ENCODE measurements at regions not wholly inside any gene's neighbourhood (a gene's known extent, or its start where the extent isn't known, plus 50 kb on each side); places are given as distances from the start of the nearest gene placed in this dataset.

DNA sequence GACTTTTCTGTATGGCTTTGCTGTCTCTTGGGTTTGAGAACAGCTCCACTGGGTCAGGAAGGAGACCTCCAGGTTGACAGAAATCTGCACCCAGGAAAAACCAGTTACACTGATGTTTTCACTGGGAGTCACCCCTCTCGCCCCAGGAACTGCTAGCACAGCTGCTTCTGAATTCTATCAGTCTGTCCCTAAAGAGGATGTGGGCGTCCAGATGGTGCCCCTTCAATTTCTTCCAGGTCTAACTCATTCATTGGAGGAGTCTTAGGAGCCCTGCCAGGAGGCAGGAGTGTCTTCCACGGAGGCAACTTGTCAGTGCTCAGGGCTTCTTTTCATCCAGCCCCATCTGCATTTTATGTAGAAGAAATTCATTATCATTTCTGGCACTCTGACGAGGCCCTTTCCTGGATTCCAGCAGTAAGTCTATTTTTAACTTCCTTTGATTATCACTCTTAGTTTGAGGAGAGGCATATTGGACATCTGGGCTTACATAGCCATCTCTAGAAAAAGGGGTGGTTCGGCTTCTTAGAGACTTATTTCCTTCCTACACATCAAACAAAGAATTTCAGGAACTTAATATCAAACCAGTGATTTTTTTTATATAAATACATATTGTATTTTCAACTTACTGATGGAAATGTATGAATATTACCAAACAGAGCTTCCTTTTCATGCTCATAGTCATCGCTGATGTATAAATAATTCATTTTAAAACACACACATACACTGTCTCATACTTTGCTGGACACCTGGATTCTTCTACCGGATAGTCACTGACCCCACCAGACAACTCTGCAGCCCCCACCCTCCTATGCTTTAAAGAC lies 148.8 kb downstream of the IRX2 start:
- TF ChIP-seq, protein P1, sequence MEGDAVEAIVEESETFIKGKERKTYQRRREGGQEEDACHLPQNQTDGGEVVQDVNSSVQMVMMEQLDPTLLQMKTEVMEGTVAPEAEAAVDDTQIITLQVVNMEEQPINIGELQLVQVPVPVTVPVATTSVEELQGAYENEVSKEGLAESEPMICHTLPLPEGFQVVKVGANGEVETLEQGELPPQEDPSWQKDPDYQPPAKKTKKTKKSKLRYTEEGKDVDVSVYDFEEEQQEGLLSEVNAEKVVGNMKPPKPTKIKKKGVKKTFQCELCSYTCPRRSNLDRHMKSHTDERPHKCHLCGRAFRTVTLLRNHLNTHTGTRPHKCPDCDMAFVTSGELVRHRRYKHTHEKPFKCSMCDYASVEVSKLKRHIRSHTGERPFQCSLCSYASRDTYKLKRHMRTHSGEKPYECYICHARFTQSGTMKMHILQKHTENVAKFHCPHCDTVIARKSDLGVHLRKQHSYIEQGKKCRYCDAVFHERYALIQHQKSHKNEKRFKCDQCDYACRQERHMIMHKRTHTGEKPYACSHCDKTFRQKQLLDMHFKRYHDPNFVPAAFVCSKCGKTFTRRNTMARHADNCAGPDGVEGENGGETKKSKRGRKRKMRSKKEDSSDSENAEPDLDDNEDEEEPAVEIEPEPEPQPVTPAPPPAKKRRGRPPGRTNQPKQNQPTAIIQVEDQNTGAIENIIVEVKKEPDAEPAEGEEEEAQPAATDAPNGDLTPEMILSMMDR (IDR thresholded peaks at IDR 0.05) = no peak
- TF ChIP-seq POLR2A (IDR thresholded peaks at IDR 0.05) = no peak

Data from lower leg skin (tissue), 3 donors.